Gastroesophageal sphincter (tissue), 3 donors: ENCODE measurements at regions not wholly inside any gene's neighbourhood (a gene's known extent, or its start where the extent isn't known, plus 50 kb on each side); places are given as distances from the start of the nearest gene placed in this dataset.

ENCODE experiments used
- CTCF ChIP-seq, 4 experiments: fragments of 200-600 bp in 2 of 4; fragments of 450-650 bp in 2 of 4; sonication (generic) in 1 of 4; IDR thresholded peaks; one replicate each; pipeline ENCODE4 v1.5.1; 2017 to 2019; ENCODE audit warnings: antibody characterized with exemption in 4 of 4, mild to moderate bottlenecking in 2 of 4, moderate library complexity in 2 of 4
- EP300 ChIP-seq: sonication (generic); formaldehyde crosslinking; IDR thresholded peaks from one replicate; pipeline ENCODE4 v1.6.1; 2017; ENCODE audit warnings: antibody characterized with exemption, mild to moderate bottlenecking
- POLR2AphosphoS5 ChIP-seq: sonication (generic); formaldehyde crosslinking; IDR thresholded peaks from one replicate; pipeline ENCODE4 v1.6.1; 2017; ENCODE audit warnings: antibody characterized with exemption

GRCh38 chr2:60214626-60214875 is 338.9 kb downstream of the BCL11A start:
- TF ChIP-seq EP300 (no peak), CTCF (IDR thresholded peaks at IDR 0.05) (no peak), POLR2AphosphoS5 (no peak)
